Activated CD4-positive, alpha-beta memory T cell treated with anti-CD3 and anti-CD28 coated beads for 36 hours (primary cell): ENCODE measurements at regions not wholly inside any gene's neighbourhood (a gene's known extent, or its start where the extent isn't known, plus 50 kb on each side); places are given as distances from the start of the nearest gene placed in this dataset.
"Not testable (repeated sequence)": the region's sequence is repeated elsewhere in the genome, so short reads cannot be mapped to it uniquely, and the experiment has no call there.

ENCODE experiments used
- CTCF ChIA-PET: fragments of 350-600 bp; sonication (Branson Sonifier 250); formaldehyde crosslinking; loops from one replicate; lab custom pipeline; 2021; ENCODE audit warnings: antibody characterized with exemption, inconsistent platforms; lab: Charles Lee
- POLR2A ChIA-PET: fragments of 350-600 bp; sonication (Branson Sonifier 250); formaldehyde crosslinking; loops from one replicate; lab custom pipeline; 2021; ENCODE audit warnings: antibody characterized with exemption; lab: Charles Lee
- DNase-seq: peaks from one replicate; pipeline ENCODE4 v3.0.0-alpha.2; 2020
- H3K27ac Mint-ChIP-seq: one replicate; pipeline ENCODE4 v1.8.0; 2021; ENCODE audit warnings: mixed read lengths
- H3K27me3 Mint-ChIP-seq: one replicate; pipeline ENCODE4 v1.8.0; 2021; ENCODE audit warnings: mixed read lengths
- H3K36me3 Mint-ChIP-seq: one replicate; pipeline ENCODE4 v1.8.0; 2021; ENCODE audit warnings: mixed read lengths
- H3K4me1 Mint-ChIP-seq: one replicate; pipeline ENCODE4 v1.8.0; 2021; ENCODE audit warnings: low read depth, mixed read lengths
- H3K4me3 Mint-ChIP-seq: one replicate; pipeline ENCODE4 v1.8.0; 2021; ENCODE audit warnings: mild to moderate bottlenecking, mixed read lengths
- H3K9me3 Mint-ChIP-seq: one replicate; pipeline ENCODE4 v1.8.0; 2021; ENCODE audit warnings: mixed read lengths
- intact Hi-C: fragments of 100-400 bp; cut with micrococcal nuclease; formaldehyde crosslinking; loops from one replicate; pipeline ENCODE4 v1.15.1; 2023

DNA sequence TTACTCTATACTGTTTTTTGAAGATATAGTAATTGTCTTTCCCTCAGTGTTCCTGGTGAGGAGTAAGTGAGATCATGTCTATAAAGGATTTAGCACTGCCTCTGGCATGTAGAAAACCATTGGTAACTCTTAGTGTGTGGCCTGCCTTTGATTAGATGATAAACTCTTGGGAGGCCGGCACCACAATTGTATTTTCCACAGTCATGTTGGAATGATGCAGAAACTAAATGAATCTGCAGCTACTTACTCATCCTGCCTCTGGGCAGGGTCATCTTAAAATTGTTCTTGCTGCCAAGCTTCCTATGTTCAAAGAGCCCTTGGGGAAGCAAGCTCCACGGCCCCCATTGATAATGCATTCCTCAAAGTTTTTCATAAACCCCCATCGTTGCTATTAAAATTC, 204.6 kb downstream of the ANKRD7 start:
- Mint-ChIP-seq H3K4me1 (no peaks in the 10 kb centered on the region), H3K36me3 (no peaks in the 10 kb centered on the region), H3K4me3 (no peak overlapping the region), H3K27ac (no peak overlapping the region), H3K9me3 (no peaks in the 10 kb centered on the region), H3K27me3 (no peaks in the 10 kb centered on the region)
- DNase-seq, result no peak
- CTCF ChIA-PET, result no interaction called here
- intact Hi-C loops, result no loop called here
- POLR2A ChIA-PET, result no interaction called here

DNA sequence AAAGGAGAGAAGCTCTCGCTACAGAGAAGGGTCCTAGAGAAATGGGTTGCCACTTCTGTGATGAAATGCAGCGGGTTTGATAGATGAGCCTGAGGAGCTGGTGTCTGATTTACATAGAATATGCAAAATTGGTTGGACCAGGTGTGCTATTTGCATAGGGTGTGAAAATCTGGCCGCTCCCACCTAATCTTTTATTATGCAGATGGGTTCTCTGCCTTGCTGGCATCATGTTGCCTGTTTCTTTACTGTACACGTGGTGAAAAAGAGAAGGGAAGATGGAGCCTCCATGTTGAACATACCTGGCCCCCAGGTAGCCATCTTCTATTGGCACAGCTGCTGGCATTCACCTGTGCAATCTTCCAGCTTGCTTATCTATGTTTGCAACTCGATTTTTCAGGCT, 212.2 kb downstream of the ANKRD7 start:
- no peaks in the 10 kb centered on the region for H3K27me3 Mint-ChIP-seq
- H3K27ac Mint-ChIP-seq, result no peak overlapping the region
- H3K9me3 Mint-ChIP-seq, result peaks cover 7% of the 10 kb centered on the region
- POLR2A ChIA-PET, result no interaction called here
- intact Hi-C loops, result no loop called here
- H3K36me3 Mint-ChIP-seq, result no peaks in the 10 kb centered on the region
- no peak overlapping the region for H3K4me3 Mint-ChIP-seq
- H3K4me1 Mint-ChIP-seq, result no peaks in the 10 kb centered on the region
- CTCF ChIA-PET, result interaction anchor here (0.7 kb wide), 1 partner anchor 306 kb away, joined by 3 read pairs; no protein-coding TSS in a partner anchor
- no peak for DNase-seq

- DNase-seq, H3K27ac Mint-ChIP-seq, H3K9me3 Mint-ChIP-seq, H3K27me3 Mint-ChIP-seq, CTCF ChIA-PET, H3K36me3 Mint-ChIP-seq, H3K4me1 Mint-ChIP-seq, intact Hi-C loops, H3K4me3 Mint-ChIP-seq, POLR2A ChIA-PET: not testable (repeated sequence)
Observed at GRCh38 chr7:118449030-118449429, 224.5 kb downstream of the ANKRD7 start.

DNA sequence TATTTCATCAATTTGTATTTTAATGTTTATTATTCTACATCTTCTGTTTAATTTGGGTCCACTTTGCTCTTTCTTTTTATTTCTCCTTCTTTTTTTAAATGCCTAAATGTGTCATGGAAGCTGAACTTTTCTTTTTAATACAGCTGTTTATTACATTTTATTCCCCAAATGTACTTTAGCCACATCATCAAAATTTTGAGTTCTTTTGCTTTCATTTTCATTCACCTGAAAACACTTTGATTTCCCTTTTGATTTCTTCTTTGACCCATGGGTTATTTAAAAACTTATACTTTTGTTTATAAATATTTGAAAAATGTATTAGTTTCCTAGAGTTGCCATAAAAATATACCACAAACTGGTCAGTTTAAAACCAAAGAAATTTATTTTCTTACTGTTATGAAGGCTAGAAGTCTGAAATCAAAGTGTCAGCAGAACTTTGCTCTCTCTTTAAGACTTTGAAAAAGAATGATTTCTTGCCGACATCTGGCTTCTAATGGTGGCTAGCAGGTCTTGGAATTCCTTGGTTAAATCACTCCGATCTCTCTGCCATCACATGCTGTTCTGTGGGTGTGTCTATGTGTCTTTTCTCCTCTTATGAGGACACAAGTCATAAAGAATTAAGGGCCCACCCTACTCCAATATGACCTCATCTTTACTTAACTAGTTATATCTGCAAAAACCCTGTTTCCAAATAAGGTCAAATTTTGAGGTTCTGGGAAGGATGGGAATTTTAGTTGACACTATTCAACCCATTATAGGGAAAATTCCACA, 225.5 kb downstream of the ANKRD7 start:
- Mint-ChIP-seq H3K27me3 (no peaks in the 10 kb centered on the region), H3K9me3 (peaks cover 4% of the 10 kb centered on the region), H3K4me3 (no peak overlapping the region), H3K27ac (no peak overlapping the region), H3K4me1 (no peaks in the 10 kb centered on the region), H3K36me3 (no peaks in the 10 kb centered on the region)
- POLR2A ChIA-PET, result no interaction called here
- intact Hi-C loops, result no loop called here
- CTCF ChIA-PET, result no interaction called here
- DNase-seq, result no peak

- H3K4me3 Mint-ChIP-seq, result no peak overlapping the region
Observed at GRCh38 chr7:118452128-118452527, 227.6 kb downstream of the ANKRD7 start.

GRCh38 chr7:118467381-118467780, 242.9 kb downstream of the ANKRD7 start:
- H3K27me3 Mint-ChIP-seq, result no peaks in the 10 kb centered on the region
- no peak overlapping the region for H3K4me3 Mint-ChIP-seq
- H3K9me3 Mint-ChIP-seq, result no peaks in the 10 kb centered on the region
- ChIA-PET POLR2A (no interaction called here), CTCF (no interaction called here)
- intact Hi-C loops, result no loop called here
- no peak overlapping the region for H3K27ac Mint-ChIP-seq
- no peak for DNase-seq
- H3K36me3 Mint-ChIP-seq, result no peaks in the 10 kb centered on the region
- no peaks in the 10 kb centered on the region for H3K4me1 Mint-ChIP-seq

More at GRCh38 chr7:118452128-118452527, 227.6 kb downstream of the ANKRD7 start:
- H3K27me3 Mint-ChIP-seq, result no peaks in the 10 kb centered on the region
- no peak overlapping the region for H3K27ac Mint-ChIP-seq
- DNase-seq, result no peak
- CTCF ChIA-PET, result no interaction called here
- no peaks in the 10 kb centered on the region for H3K4me1 Mint-ChIP-seq
- H3K36me3 Mint-ChIP-seq, result no peaks in the 10 kb centered on the region
- peaks cover 4% of the 10 kb centered on the region for H3K9me3 Mint-ChIP-seq
- intact Hi-C loops, result no loop called here
- POLR2A ChIA-PET, result no interaction called here

GRCh38 chr7:118472581-118472980, 248.1 kb downstream of the ANKRD7 start:
- intact Hi-C loops, result no loop called here
- Mint-ChIP-seq H3K27ac (no peak overlapping the region), H3K4me3 (no peak overlapping the region), H3K27me3 (no peaks in the 10 kb centered on the region), H3K4me1 (no peaks in the 10 kb centered on the region), H3K9me3 (peaks cover 4% of the 10 kb centered on the region), H3K36me3 (no peaks in the 10 kb centered on the region)
- POLR2A ChIA-PET, result no interaction called here
- CTCF ChIA-PET, result no interaction called here
- DNase-seq, result no peak

GRCh38 chr7:118473271-118473670, 248.8 kb downstream of the ANKRD7 start:
- DNase-seq, result no peak
- H3K27me3 Mint-ChIP-seq, result no peaks in the 10 kb centered on the region
- POLR2A ChIA-PET, result no interaction called here
- H3K27ac Mint-ChIP-seq, result no peak overlapping the region
- peaks cover 7% of the 10 kb centered on the region for H3K9me3 Mint-ChIP-seq
- H3K36me3 Mint-ChIP-seq, result no peaks in the 10 kb centered on the region
- H3K4me3 Mint-ChIP-seq, result no peak overlapping the region
- CTCF ChIA-PET, result no interaction called here
- H3K4me1 Mint-ChIP-seq, result no peaks in the 10 kb centered on the region
- intact Hi-C loops, result no loop called here

- Mint-ChIP-seq H3K4me1 (no peaks in the 10 kb centered on the region), H3K9me3 (peaks cover 7% of the 10 kb centered on the region), H3K4me3 (no peak overlapping the region), H3K27ac (no peak overlapping the region), H3K27me3 (no peaks in the 10 kb centered on the region), H3K36me3 (no peaks in the 10 kb centered on the region)
- ChIA-PET POLR2A (no interaction called here), CTCF (no interaction called here)
- no peak for DNase-seq
- intact Hi-C loops, result no loop called here
Observed at GRCh38 chr7:118476036-118476435, 251.5 kb downstream of the ANKRD7 start.

- Mint-ChIP-seq H3K4me1 (no peaks in the 10 kb centered on the region), H3K4me3 (no peak overlapping the region), H3K27ac (no peak overlapping the region), H3K9me3 (peaks cover 7% of the 10 kb centered on the region), H3K36me3 (no peaks in the 10 kb centered on the region), H3K27me3 (no peaks in the 10 kb centered on the region)
- DNase-seq, result no peak
- intact Hi-C loops, result no loop called here
- POLR2A ChIA-PET, result no interaction called here
- CTCF ChIA-PET, result no interaction called here
Observed at GRCh38 chr7:118477036-118477435, 252.5 kb downstream of the ANKRD7 start.

DNA sequence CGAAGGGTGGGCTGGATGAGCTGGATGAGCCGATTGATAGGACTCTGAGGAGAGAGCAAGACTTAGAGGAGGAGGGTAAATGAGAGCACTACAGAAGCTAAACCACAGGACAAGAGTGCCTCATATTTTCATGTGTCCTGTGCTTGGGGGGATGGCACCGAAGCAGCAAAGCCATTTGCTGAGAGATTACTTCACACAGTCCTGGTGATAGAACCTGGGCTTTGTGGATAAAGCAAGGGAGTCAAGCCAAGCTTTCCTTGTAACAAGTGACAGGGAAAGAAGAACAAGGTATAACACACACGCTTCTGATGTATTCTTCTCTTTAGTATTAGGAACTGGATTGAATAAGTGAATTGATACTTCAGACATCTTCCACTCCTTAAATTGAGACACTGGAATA, 253.7 kb downstream of the ANKRD7 start:
- CTCF ChIA-PET, result no interaction called here
- H3K27ac Mint-ChIP-seq, result no peak overlapping the region
- no peaks in the 10 kb centered on the region for H3K36me3 Mint-ChIP-seq
- H3K27me3 Mint-ChIP-seq, result no peaks in the 10 kb centered on the region
- DNase-seq, result no peak
- intact Hi-C loops, result no loop called here
- POLR2A ChIA-PET, result no interaction called here
- peaks cover 7% of the 10 kb centered on the region for H3K9me3 Mint-ChIP-seq
- no peaks in the 10 kb centered on the region for H3K4me1 Mint-ChIP-seq
- H3K4me3 Mint-ChIP-seq, result no peak overlapping the region

DNA sequence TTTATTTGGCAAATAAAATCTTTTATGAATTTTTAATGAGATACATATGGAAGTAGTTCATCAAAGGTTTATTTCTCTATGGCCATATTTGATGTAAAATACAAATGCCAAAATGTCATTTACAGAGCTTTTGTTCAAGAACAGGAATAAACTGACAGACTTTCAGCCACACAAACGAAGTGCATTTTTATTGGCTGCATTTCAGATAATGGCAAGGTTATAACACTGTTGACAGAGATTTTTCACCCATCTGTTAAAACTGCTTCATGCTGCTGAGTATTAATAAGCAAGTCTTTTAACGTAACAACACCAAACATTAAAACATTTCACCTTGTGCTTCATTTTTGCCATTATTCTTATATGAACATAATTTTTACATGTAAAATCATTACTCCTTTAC, 254.4 kb downstream of the ANKRD7 start:
- POLR2A ChIA-PET, result no interaction called here
- no peak overlapping the region for H3K4me3 Mint-ChIP-seq
- DNase-seq, result no peak
- CTCF ChIA-PET, result no interaction called here
- H3K27ac Mint-ChIP-seq, result no peak overlapping the region
- no peaks in the 10 kb centered on the region for H3K4me1 Mint-ChIP-seq
- intact Hi-C loops, result no loop called here
- no peaks in the 10 kb centered on the region for H3K27me3 Mint-ChIP-seq
- H3K9me3 Mint-ChIP-seq, result peaks cover 6% of the 10 kb centered on the region
- H3K36me3 Mint-ChIP-seq, result no peaks in the 10 kb centered on the region

DNA sequence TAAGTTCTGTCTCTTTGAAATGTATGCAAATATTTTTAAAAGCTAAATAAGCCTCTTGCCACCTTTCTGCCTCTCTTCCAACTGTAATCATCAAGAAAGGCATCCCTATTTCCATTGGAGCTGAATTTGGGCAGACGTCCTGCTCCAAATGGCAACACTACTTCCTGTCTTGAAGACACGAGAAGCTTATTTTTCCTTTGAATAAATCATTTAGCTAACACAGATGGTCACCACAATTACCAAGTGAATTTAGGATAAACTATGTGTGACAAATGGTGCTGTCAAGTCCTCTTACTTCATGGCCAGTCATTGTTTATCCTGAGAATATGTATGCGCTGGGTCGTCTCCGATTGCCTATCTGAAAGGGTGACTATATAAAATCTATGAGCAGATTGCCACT, 268.0 kb downstream of the ANKRD7 start:
- POLR2A ChIA-PET, result no interaction called here
- Mint-ChIP-seq H3K27me3 (no peaks in the 10 kb centered on the region), H3K36me3 (no peaks in the 10 kb centered on the region), H3K4me1 (no peaks in the 10 kb centered on the region), H3K27ac (no peak overlapping the region), H3K9me3 (peaks cover 3% of the 10 kb centered on the region), H3K4me3 (no peak overlapping the region)
- no peak for DNase-seq
- intact Hi-C loops, result no loop called here
- CTCF ChIA-PET, result no interaction called here
